ENCODE measurements at regions not wholly inside any gene's neighbourhood (a gene's known extent, or its start where the extent isn't known, plus 50 kb on each side); places are given as distances from the start of the nearest gene placed in this dataset.

DNA sequence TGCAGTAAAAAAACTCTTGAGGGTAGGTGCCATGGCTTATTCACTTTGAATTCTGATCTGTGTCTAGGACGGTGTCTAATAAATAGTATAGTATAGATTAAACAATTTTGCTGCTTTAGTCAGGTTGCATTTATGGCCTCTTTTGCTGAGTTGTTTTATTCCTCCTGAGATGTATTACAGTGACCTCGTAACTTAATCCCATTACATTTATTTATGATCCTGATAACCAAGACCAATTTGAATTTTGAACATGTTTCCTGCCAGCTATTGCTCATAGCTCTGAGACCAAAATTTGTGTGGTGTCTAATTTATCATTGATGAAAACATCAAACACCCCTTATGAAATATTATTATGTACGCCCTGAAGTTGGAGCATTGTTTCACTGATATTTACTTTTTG, 381.9 kb upstream of the SEMA3C start:
- TF ChIP-seq, protein P1, sequence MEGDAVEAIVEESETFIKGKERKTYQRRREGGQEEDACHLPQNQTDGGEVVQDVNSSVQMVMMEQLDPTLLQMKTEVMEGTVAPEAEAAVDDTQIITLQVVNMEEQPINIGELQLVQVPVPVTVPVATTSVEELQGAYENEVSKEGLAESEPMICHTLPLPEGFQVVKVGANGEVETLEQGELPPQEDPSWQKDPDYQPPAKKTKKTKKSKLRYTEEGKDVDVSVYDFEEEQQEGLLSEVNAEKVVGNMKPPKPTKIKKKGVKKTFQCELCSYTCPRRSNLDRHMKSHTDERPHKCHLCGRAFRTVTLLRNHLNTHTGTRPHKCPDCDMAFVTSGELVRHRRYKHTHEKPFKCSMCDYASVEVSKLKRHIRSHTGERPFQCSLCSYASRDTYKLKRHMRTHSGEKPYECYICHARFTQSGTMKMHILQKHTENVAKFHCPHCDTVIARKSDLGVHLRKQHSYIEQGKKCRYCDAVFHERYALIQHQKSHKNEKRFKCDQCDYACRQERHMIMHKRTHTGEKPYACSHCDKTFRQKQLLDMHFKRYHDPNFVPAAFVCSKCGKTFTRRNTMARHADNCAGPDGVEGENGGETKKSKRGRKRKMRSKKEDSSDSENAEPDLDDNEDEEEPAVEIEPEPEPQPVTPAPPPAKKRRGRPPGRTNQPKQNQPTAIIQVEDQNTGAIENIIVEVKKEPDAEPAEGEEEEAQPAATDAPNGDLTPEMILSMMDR (conservative IDR thresholded peaks at IDR 0.05; ENCODE audit: low read depth, low read length) = no peak
- TF ChIP-seq EZH2 (IDR thresholded peaks at IDR 0.05; ENCODE audit: low read length, unreplicated experiment) = no peak
- no peak for TF ChIP-seq EZH2phosphoT487 (IDR thresholded peaks at IDR 0.05; ENCODE audit: borderline replicate concordance, low read length)
